Middle frontal gyrus (tissue), 1 donor: ENCODE measurements at regions not wholly inside any gene's neighbourhood (a gene's known extent, or its start where the extent isn't known, plus 50 kb on each side); places are given as distances from the start of the nearest gene placed in this dataset.

Experiments
- DNase-seq: peaks from one replicate; pipeline ENCODE4 v3.0.0-alpha.2; 2015; ENCODE audit warnings: low spot score; ENCODE audit errors: extremely low spot score

DNA sequence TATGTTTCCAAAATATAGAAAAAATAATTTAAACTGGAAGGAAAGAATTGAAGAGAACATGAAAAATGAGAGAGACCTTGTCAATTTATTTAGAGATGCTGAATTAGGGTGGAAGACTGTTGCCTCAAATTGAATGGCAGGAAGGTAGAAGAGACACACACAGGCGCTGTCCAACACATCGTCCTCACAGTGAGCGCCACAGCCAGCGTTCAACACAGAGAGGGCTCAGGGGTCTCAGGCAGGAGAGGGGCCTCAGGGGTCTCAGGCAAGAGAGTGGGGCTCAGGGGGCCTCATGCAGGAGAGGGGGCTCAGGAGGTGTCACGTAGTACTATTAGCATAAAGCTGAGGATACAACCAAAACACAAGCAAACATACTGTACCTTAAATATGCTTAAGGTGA lies 65.7 kb downstream of the TMEM18 start:
- DNase-seq = no peak

DNA sequence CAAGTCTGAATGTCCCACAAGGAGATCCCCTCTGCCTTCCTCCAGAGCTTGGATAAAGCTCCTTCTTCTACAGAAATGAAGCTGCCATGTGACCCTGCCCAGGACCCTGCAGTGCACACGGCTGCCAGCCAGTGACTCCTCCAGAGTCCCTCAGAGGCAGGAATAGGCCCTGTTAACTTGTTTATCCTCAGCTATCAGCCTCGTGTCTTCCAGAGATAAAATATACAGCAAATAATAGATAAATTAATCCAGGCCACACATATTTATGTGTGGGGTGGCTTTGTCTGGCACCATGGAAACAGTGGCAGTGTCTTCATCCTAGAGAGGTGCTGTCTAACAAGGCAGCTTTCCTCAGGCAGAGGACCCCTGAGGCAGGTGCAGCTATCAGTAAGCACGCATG lies 66.7 kb downstream of the TMEM18 start:
- no peak for DNase-seq

- no peak for DNase-seq
These were observed 67.3 kb downstream of the TMEM18 start for GRCh38 chr2:609881-610280.

GRCh38 chr2:609449-609848 lies 67.8 kb downstream of the TMEM18 start:
- DNase-seq = no peak

- DNase-seq = no peak
These were observed 68.5 kb downstream of the TMEM18 start for GRCh38 chr2:608711-609110.

- DNase-seq = no peak
These were observed 68.9 kb downstream of the TMEM18 start for GRCh38 chr2:608297-608696.

DNA sequence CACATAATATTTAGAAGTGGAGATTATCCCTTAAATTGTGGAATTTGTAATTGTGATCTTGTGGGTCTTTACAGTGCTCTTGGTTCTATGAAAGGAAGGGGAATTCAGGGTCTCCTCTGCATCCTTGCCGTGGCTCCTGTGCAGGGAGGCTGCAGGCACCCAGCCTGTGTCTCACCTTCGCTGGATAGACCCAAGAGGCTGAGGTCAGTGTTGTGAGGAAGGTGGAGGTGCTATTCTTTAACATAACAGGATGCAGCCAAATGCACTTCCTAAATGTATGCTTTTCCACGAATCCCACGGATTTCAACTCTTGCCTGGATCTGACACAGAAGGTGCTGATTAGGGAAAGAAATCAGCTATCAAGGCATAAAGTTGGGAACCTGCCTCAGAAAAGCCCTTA lies 69.5 kb downstream of the TMEM18 start:
- DNase-seq = no peak

DNA sequence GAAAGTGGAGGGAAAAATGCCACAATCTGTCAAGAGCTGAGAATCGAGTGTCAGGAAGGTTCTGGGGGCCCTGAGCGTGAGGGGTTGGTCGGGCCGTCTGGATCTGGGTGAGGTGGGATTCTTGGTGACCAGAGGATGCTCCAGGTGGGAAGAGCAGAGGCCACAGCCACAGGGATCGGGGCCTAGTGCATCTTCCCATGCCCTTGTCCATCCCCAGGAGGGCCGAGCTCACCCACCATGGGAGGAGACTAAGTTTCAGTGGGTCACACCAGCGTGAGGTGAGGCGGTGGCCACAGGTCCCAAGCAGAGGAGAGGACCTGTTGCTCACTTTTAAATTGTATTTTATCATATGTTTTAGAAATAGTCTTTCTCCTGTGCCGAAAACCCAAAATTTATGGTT lies 70.0 kb downstream of the TMEM18 start:
- no peak for DNase-seq

- DNase-seq = no peak
These were observed 71.3 kb downstream of the TMEM18 start for GRCh38 chr2:605674-606608.

- DNase-seq = no peak
These were observed 72.2 kb downstream of the TMEM18 start for GRCh38 chr2:604854-605524.

GRCh38 chr2:604385-604784 lies 72.8 kb downstream of the TMEM18 start:
- DNase-seq = no peak

DNA sequence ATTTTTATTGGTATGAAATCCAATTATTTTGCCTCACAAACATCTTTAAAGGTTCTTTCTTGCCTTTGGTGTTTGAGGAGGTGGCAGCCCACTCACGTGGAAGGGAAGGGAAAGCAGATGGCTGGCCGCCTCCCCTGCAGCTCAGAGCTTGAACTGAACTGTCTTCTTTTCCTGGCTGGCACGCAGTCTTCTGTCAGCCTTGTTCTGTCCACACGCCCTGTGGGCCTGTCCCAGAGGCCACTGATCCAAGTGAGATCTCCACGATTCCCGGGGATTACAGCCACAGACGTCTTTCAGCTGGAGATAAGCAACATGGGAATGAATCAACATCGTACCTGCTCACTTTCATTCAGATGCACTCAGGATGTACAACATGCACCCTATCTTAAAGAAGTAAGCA lies 73.3 kb downstream of the TMEM18 start:
- no peak for DNase-seq

- DNase-seq = no peak
These were observed 73.8 kb downstream of the TMEM18 start for GRCh38 chr2:603427-603826.

DNA sequence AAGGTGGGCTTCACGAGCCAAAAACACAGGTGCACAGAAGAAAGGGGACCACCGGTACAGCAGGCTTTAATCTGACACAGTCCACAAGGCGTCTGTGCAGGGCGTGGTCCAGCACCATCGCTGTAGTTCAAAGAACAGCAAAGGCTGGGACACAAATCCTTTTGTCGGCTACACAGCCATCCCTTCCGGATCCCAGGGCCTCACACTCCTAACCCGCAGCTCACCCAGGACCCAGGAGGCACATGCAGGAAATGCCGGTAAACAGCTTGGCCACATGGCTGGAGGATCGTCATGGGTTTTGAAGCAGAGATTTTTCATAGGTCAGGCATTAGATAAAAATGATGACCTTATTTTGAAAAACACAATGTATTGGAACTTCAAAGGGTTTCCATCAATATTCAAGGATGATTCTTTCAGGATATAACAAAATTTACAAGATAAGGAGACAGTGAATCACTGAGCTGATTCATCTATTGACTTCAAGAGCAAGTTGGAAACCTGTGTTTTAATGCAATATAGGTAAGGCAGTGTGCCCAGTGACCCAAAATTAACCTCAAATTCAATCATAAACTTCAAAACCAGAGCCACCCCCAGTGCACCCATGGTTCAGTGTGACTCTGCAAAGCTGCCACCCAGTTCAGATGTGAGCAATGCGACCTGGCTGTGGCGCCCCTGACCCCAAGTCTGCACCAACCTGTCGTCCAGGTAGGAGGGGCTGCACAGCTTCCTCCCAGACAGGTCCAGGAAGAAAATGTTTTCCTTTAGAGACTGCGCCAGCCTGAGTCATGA lies 74.4 kb downstream of the TMEM18 start:
- no peak for DNase-seq

DNA sequence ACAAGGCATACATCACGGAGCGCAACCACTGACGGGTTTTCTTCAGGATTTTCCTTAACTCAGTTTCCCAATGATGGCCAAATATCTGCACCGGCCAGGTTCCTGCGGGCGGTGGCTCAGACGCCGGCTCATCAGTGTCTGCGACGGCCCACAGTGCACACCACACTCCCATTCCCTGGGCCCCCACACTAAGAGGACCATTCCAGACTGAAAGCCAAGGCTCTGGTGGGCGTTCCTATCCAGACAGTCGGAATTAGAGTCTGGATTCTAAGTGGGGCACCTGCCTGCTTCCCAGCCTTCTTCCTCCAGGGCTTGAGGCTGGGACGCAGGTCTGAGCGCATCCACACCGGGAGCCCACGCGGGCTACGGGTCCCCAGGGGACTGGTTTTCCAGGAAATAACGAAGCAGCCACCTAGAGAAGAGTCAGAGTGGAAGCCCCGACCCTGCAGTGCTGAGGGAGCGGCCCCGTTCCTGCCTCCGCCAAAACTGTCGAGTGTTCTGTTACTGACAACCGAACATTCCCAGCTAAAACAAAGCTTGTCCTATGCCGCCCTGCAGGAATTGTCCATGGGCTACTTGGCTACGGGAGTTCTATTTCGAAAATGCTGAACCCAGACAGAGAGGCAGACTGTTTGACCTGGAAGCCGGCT lies 75.3 kb downstream of the TMEM18 start:
- DNase-seq = no peak

GRCh38 chr2:601387-601698 lies 75.9 kb downstream of the TMEM18 start:
- DNase-seq = no peak

DNA sequence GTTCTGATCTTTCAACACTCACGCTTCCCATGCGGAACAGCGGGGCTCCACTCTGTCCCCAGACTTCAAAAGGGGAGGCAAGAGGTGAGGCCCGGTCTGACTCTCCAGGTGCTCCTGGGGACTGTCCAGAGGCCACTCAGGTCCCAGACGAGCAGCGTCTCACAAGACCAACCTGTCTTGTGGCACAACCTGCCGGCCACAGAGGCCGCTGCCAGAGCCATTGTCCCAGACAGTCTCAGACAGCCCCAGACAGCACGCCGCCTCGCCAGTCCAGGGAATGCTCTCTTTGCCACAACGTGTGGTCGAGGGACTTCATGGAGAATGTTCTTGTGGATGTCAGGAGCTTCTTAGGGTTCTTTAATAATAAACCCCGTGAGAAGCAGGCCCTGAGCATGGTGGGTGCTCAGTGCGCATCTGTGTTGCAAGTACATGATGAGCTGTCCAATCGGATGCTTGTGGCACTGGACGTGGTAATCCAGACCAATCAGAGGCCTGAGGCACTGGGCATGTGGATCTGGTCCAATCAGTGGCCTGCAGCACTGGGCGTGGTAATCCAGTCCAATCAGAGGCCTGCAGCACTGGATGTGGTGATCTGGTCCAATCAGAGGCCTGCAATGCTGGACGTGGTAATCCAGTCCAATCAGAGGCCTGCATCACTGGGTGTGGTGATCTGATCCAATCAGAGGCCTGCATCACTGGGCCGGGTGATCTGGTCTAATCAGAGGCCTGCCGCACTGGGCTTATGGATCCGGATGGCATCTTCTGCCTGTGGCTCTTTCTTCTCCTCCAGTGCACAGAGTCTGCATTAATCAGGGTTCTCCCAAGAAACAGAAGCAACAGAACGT lies 76.4 kb downstream of the TMEM18 start:
- DNase-seq = no peak

DNA sequence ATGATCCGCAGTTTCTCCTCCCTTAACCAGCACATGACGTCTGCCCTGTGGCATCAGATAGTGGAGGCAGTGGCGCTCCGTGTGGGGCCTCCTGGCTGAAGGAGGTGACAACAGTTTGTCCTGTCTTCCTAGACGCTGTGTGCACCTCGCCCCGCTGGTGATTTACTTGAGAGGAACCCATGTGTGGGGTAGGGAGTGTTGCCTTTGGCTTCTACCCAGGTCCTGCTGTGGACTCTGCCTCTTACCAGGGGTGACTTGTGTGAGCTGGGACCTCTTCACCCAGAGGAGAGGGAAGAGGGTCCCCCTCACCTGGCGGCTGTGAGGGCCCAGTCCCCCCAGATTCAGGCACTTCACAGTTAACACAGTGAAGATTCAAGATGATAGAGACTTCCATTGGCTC lies 77.6 kb downstream of the TMEM18 start:
- DNase-seq = no peak

DNA sequence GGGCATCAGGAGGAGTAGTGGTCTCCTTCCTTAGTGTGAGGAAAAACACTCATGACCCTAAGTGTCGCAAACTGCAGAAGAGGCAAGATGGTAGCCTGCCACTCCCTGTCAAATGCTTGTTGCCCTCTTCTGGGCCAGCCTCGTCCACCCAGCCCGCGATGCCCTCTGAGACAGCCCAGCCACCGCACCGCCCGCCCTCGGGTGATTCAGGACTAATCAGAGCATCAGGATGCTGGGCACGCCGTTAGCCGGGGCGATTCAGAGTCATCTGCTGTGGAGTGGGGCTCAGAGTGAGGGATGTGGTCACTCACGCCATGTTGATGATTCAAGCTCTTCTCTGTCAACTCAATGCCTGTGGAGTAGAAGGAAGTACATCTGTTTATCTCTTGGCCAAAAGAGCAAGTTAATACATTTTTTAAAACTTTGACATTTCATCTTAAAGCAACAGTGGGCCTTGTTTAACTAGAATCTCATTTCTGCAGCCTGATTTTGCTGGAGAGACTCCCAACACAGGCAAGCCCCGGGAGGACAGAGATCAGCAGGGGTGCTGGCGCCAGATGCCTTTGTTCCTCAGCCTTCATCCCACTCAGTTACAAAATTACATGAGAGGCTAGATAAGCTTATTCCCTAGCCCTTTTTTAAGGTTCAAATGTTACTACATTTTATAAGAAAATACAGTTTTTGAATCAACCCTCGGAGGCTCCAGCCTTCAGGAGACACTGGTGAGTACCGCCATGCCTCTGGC lies 79.0 kb downstream of the TMEM18 start:
- no peak for DNase-seq
